ENCODE measurements at regions not wholly inside any gene's neighbourhood (a gene's known extent, or its start where the extent isn't known, plus 50 kb on each side); places are given as distances from the start of the nearest gene placed in this dataset.
"Not testable (repeated sequence)": the region's sequence is repeated elsewhere in the genome, so short reads cannot be mapped to it uniquely, and the experiment has no call there.

GRCh38 chr13:70755456-70755855 lies 647.2 kb upstream of the KLHL1 start:
- Histone ChIP-seq H3K36me3 (no peaks in the 10 kb centered on the region), H3K27ac (no peak overlapping the region), H3K4me3 (no peak overlapping the region), H3K9me3 (replicated peaks) (no peaks in the 10 kb centered on the region), H3K4me1 (replicated peaks) (no peaks in the 10 kb centered on the region), H3K27me3 (replicated peaks) (no peaks in the 10 kb centered on the region)
- no peak for DNase-seq (ENCODE audit: low read depth in 1 of 2, low spot score in 2 of 2)

GRCh38 chr13:70747262-70747661 lies 639.0 kb upstream of the KLHL1 start:
- Histone ChIP-seq H3K4me1 (replicated peaks) (no peaks in the 10 kb centered on the region), H3K4me3 (no peak overlapping the region), H3K27ac (no peak overlapping the region), H3K9me3 (replicated peaks) (no peaks in the 10 kb centered on the region), H3K27me3 (replicated peaks) (no peaks in the 10 kb centered on the region), H3K36me3 (no peaks in the 10 kb centered on the region)
- no peak for DNase-seq (ENCODE audit: low read depth in 1 of 2, low spot score in 2 of 2)

- H3K4me1 ChIP-seq (replicated peaks); H3K9me3 ChIP-seq (replicated peaks); H3K27ac ChIP-seq; H3K36me3 ChIP-seq; H3K27me3 ChIP-seq (replicated peaks); DNase-seq (ENCODE audit: low read depth in 1 of 2, low spot score in 2 of 2); H3K4me3 ChIP-seq: not testable (repeated sequence)
Observed at GRCh38 chr13:70746469-70746868, 638.2 kb upstream of the KLHL1 start.

GRCh38 chr13:70736622-70737317 lies 628.5 kb upstream of the KLHL1 start:
- Histone ChIP-seq H3K27me3 (replicated peaks) (no peaks in the 10 kb centered on the region), H3K4me3 (no peak overlapping the region), H3K36me3 (no peaks in the 10 kb centered on the region), H3K4me1 (replicated peaks) (no peaks in the 10 kb centered on the region), H3K9me3 (replicated peaks) (no peaks in the 10 kb centered on the region), H3K27ac (no peak overlapping the region)
- DNase-seq (ENCODE audit: low read depth in 1 of 2, low spot score in 2 of 2): no peak

- DNase-seq (ENCODE audit: low read depth in 1 of 2, low spot score in 2 of 2): no peak
- H3K27ac ChIP-seq: no peak overlapping the region
- no peak overlapping the region for H3K4me3 ChIP-seq
- H3K4me1 ChIP-seq (replicated peaks): no peaks in the 10 kb centered on the region
- H3K27me3 ChIP-seq (replicated peaks): no peaks in the 10 kb centered on the region
- H3K36me3 ChIP-seq: no peaks in the 10 kb centered on the region
- no peaks in the 10 kb centered on the region for H3K9me3 ChIP-seq (replicated peaks)
Observed at GRCh38 chr13:70732611-70733010, 624.4 kb upstream of the KLHL1 start.

GRCh38 chr13:70729369-70729768 lies 621.1 kb upstream of the KLHL1 start:
- Histone ChIP-seq H3K4me3 (no peak overlapping the region), H3K9me3 (replicated peaks) (no peaks in the 10 kb centered on the region), H3K27me3 (replicated peaks) (no peaks in the 10 kb centered on the region), H3K4me1 (replicated peaks) (no peaks in the 10 kb centered on the region), H3K36me3 (no peaks in the 10 kb centered on the region), H3K27ac (no peak overlapping the region)
- no peak for DNase-seq (ENCODE audit: low read depth in 1 of 2, low spot score in 2 of 2)

- no peaks in the 10 kb centered on the region for H3K4me1 ChIP-seq (replicated peaks)
- H3K27ac ChIP-seq: no peak overlapping the region
- no peaks in the 10 kb centered on the region for H3K27me3 ChIP-seq (replicated peaks)
- DNase-seq (ENCODE audit: low read depth in 1 of 2, low spot score in 2 of 2): no peak
- H3K4me3 ChIP-seq: no peak overlapping the region
- H3K9me3 ChIP-seq (replicated peaks): no peaks in the 10 kb centered on the region
- H3K36me3 ChIP-seq: no peaks in the 10 kb centered on the region
Observed at GRCh38 chr13:70723732-70724131, 615.5 kb upstream of the KLHL1 start.

GRCh38 chr13:70720386-70720785 lies 612.1 kb upstream of the KLHL1 start:
- Histone ChIP-seq H3K27me3 (replicated peaks) (no peaks in the 10 kb centered on the region), H3K36me3 (no peaks in the 10 kb centered on the region), H3K27ac (no peak overlapping the region), H3K9me3 (replicated peaks) (no peaks in the 10 kb centered on the region), H3K4me1 (replicated peaks) (no peaks in the 10 kb centered on the region), H3K4me3 (no peak overlapping the region)
- DNase-seq (ENCODE audit: low read depth in 1 of 2, low spot score in 2 of 2): no peak

GRCh38 chr13:70714993-70715392 lies 606.7 kb upstream of the KLHL1 start:
- H3K27me3 ChIP-seq (replicated peaks): no peaks in the 10 kb centered on the region
- no peak for DNase-seq (ENCODE audit: low read depth in 1 of 2, low spot score in 2 of 2)
- H3K27ac ChIP-seq: no peak overlapping the region
- no peaks in the 10 kb centered on the region for H3K36me3 ChIP-seq
- no peaks in the 10 kb centered on the region for H3K9me3 ChIP-seq (replicated peaks)
- H3K4me1 ChIP-seq (replicated peaks): no peaks in the 10 kb centered on the region
- H3K4me3 ChIP-seq: no peak overlapping the region

- Histone ChIP-seq H3K27me3 (replicated peaks) (no peaks in the 10 kb centered on the region), H3K27ac (no peak overlapping the region), H3K9me3 (replicated peaks) (no peaks in the 10 kb centered on the region), H3K4me1 (replicated peaks) (no peaks in the 10 kb centered on the region), H3K36me3 (no peaks in the 10 kb centered on the region), H3K4me3 (no peak overlapping the region)
- DNase-seq (ENCODE audit: low read depth in 1 of 2, low spot score in 2 of 2): no peak
Observed at GRCh38 chr13:70708775-70709174, 600.5 kb upstream of the KLHL1 start.

- Histone ChIP-seq H3K9me3 (replicated peaks) (no peaks in the 10 kb centered on the region), H3K27ac (no peak overlapping the region), H3K36me3 (no peaks in the 10 kb centered on the region), H3K4me3 (no peak overlapping the region), H3K4me1 (replicated peaks) (no peaks in the 10 kb centered on the region), H3K27me3 (replicated peaks) (no peaks in the 10 kb centered on the region)
- no peak for DNase-seq (ENCODE audit: low read depth in 1 of 2, low spot score in 2 of 2)
Observed at GRCh38 chr13:70703755-70704154, 595.5 kb upstream of the KLHL1 start.

- Histone ChIP-seq H3K4me3 (no peak overlapping the region), H3K4me1 (replicated peaks) (no peaks in the 10 kb centered on the region), H3K36me3 (no peaks in the 10 kb centered on the region), H3K27ac (no peak overlapping the region), H3K27me3 (replicated peaks) (no peaks in the 10 kb centered on the region), H3K9me3 (replicated peaks) (no peaks in the 10 kb centered on the region; the same call in 1 of the 2 replicates)
- DNase-seq (ENCODE audit: low read depth in 1 of 2, low spot score in 2 of 2): no peak
Observed at GRCh38 chr13:70694996-70695715, 586.9 kb upstream of the KLHL1 start.

- no peaks in the 10 kb centered on the region for H3K27me3 ChIP-seq (replicated peaks)
- H3K9me3 ChIP-seq (replicated peaks): no peaks in the 10 kb centered on the region
- H3K4me3 ChIP-seq: no peak overlapping the region
- H3K27ac ChIP-seq: no peak overlapping the region
- no peak for DNase-seq (ENCODE audit: low read depth in 1 of 2, low spot score in 2 of 2)
- no peaks in the 10 kb centered on the region for H3K4me1 ChIP-seq (replicated peaks)
- no peaks in the 10 kb centered on the region for H3K36me3 ChIP-seq
Observed at GRCh38 chr13:70668983-70669382, 560.7 kb upstream of the KLHL1 start.

- Histone ChIP-seq H3K27me3 (replicated peaks) (no peaks in the 10 kb centered on the region), H3K4me1 (replicated peaks) (no peaks in the 10 kb centered on the region), H3K36me3 (no peaks in the 10 kb centered on the region), H3K9me3 (replicated peaks) (no peaks in the 10 kb centered on the region), H3K27ac (no peak overlapping the region), H3K4me3 (no peak overlapping the region)
- no peak for DNase-seq (ENCODE audit: low read depth in 1 of 2, low spot score in 2 of 2)
Observed at GRCh38 chr13:70668293-70668692, 560.0 kb upstream of the KLHL1 start.
